Parathyroid adenoma (tissue), 2 donors: ENCODE measurements at regions not wholly inside any gene's neighbourhood (a gene's known extent, or its start where the extent isn't known, plus 50 kb on each side); places are given as distances from the start of the nearest gene placed in this dataset.

Experiments
- H2AFZ ChIP-seq: fragments of 300-600 bp; sonication (generic); one replicate; pipeline ENCODE4 v1.7.0; 2017; ENCODE audit warnings: antibody characterized with exemption, mild to moderate bottlenecking
- H3K27ac ChIP-seq: fragments of 300-600 bp; sonication (generic); one replicate; pipeline ENCODE4 v1.7.0; 2017
- H3K27me3 ChIP-seq: fragments of 300-600 bp; sonication (generic); one replicate; pipeline ENCODE4 v1.7.0; 2017; ENCODE audit warnings: low read length; ENCODE audit not compliant: control insufficient read depth, insufficient read depth
- H3K36me3 ChIP-seq: fragments of 300-600 bp; sonication (generic); one replicate; pipeline ENCODE4 v1.7.0; 2017; ENCODE audit warnings: low read length; ENCODE audit not compliant: control insufficient read depth, insufficient read depth
- H3K4me1 ChIP-seq: fragments of 300-600 bp; sonication (generic); one replicate; pipeline ENCODE4 v1.7.0; 2017; ENCODE audit warnings: control low read depth
- H3K4me2 ChIP-seq: fragments of 300-600 bp; sonication (generic); one replicate; pipeline ENCODE4 v1.7.0; 2017; ENCODE audit warnings: low read length
- H3K4me3 ChIP-seq: fragments of 300-600 bp; sonication (generic); one replicate; pipeline ENCODE4 v1.7.0; 2017; ENCODE audit warnings: low read depth, low read length
- H3K79me2 ChIP-seq: fragments of 300-600 bp; sonication (generic); one replicate; pipeline ENCODE4 v1.7.0; 2017; ENCODE audit warnings: control low read depth
- H3K9ac ChIP-seq: fragments of 300-600 bp; sonication (generic); one replicate; pipeline ENCODE4 v1.7.0; 2017; ENCODE audit warnings: mild to moderate bottlenecking
- H3K9me3 ChIP-seq: fragments of 300-600 bp; sonication (generic); one replicate; pipeline ENCODE4 v1.7.0; 2017; ENCODE audit warnings: low read length; ENCODE audit not compliant: control insufficient read depth
- CTCF ChIP-seq: fragments of 300-600 bp; sonication (generic); IDR thresholded peaks from one replicate; pipeline ENCODE4 v1.7.0; 2017; ENCODE audit warnings: antibody characterized with exemption, mild to moderate bottlenecking
- donor health status: primary hyperparathyroidism.

GRCh38 chr12:116390401-116391335 lies 113.2 kb upstream of the MED13L start:
- Histone ChIP-seq H3K9ac (no peak overlapping the region), H3K4me2 (no peak overlapping the region), H3K36me3 (no peaks in the 10 kb centered on the region), H3K27me3 (no peaks in the 10 kb centered on the region), H3K4me3 (no peak overlapping the region), H2AFZ (no peak overlapping the region), H3K4me1 (no peaks in the 10 kb centered on the region), H3K9me3 (no peaks in the 10 kb centered on the region), H3K27ac (no peak overlapping the region), H3K79me2 (no peaks in the 10 kb centered on the region)
- TF ChIP-seq CTCF = no peak

- TF ChIP-seq CTCF = no peak
- Histone ChIP-seq H3K4me2 (no peak overlapping the region), H3K4me3 (no peak overlapping the region), H3K27me3 (no peaks in the 10 kb centered on the region), H3K27ac (no peak overlapping the region), H3K36me3 (no peaks in the 10 kb centered on the region), H3K9me3 (no peaks in the 10 kb centered on the region), H2AFZ (no peak overlapping the region), H3K4me1 (no peaks in the 10 kb centered on the region), H3K79me2 (no peaks in the 10 kb centered on the region), H3K9ac (no peak overlapping the region)
Measured at GRCh38 chr12:116391501-116391900, 114.0 kb upstream of the MED13L start.

GRCh38 chr12:116392061-116392460 lies 114.6 kb upstream of the MED13L start:
- Histone ChIP-seq H3K27me3 (no peaks in the 10 kb centered on the region), H3K27ac (no peak overlapping the region), H3K4me2 (no peak overlapping the region), H3K4me3 (no peak overlapping the region), H3K9ac (no peak overlapping the region), H3K4me1 (no peaks in the 10 kb centered on the region), H3K36me3 (no peaks in the 10 kb centered on the region), H3K9me3 (no peaks in the 10 kb centered on the region), H2AFZ (no peak overlapping the region), H3K79me2 (no peaks in the 10 kb centered on the region)
- no peak for TF ChIP-seq CTCF

GRCh38 chr12:116393255-116393654 lies 115.8 kb upstream of the MED13L start:
- no peak overlapping the region for H2AFZ ChIP-seq
- H3K36me3 ChIP-seq = no peaks in the 10 kb centered on the region
- H3K9ac ChIP-seq = no peak overlapping the region
- no peak overlapping the region for H3K27ac ChIP-seq
- H3K4me3 ChIP-seq = no peak overlapping the region
- no peak overlapping the region for H3K4me2 ChIP-seq
- H3K27me3 ChIP-seq = no peaks in the 10 kb centered on the region
- H3K79me2 ChIP-seq = no peaks in the 10 kb centered on the region
- H3K4me1 ChIP-seq = no peaks in the 10 kb centered on the region
- no peaks in the 10 kb centered on the region for H3K9me3 ChIP-seq
- TF ChIP-seq CTCF = no peak
